Naive thymus-derived CD4-positive, alpha-beta T cell (primary cell): ENCODE measurements at regions not wholly inside any gene's neighbourhood (a gene's known extent, or its start where the extent isn't known, plus 50 kb on each side); places are given as distances from the start of the nearest gene placed in this dataset.

Source experiments
- ATAC-seq: fragments of 150-1000 bp; cut with Tn5 transposase; 2 replicates; pipeline ENCODE4 v1.10.0; 2021; ENCODE audit warnings: mild to moderate bottlenecking, moderate library complexity
- CTCF ChIA-PET: fragments of 350-600 bp; sonication (Branson Sonifier 250); formaldehyde crosslinking; loops from one replicate; lab custom pipeline; 2021; ENCODE audit warnings: antibody characterized with exemption; lab: Charles Lee
- POLR2A ChIA-PET: fragments of 350-600 bp; sonication (Branson Sonifier 250); formaldehyde crosslinking; loops from one replicate; lab custom pipeline; 2021; ENCODE audit warnings: antibody characterized with exemption, inconsistent platforms; lab: Charles Lee
- DNase-seq, 9 donors: peaks; one replicate each; pipeline versions ENCODE4 v3.0.0 to v3.0.0-alpha.2; 2020 to 2022; ENCODE audit warnings: mixed read lengths in 1 of 9
- H3K27ac ChIP-seq: one replicate; pipeline ENCODE4 v1.7.0; 2013; ENCODE audit warnings: mild to moderate bottlenecking, low read depth, low read length, moderate library complexity
- H3K27me3 ChIP-seq, 2 donors: one replicate each; pipeline ENCODE4 v1.7.0; 2013; ENCODE audit warnings: low read length in 2 of 2, mild to moderate bottlenecking in 2 of 2, moderate library complexity in 2 of 2; ENCODE audit not compliant: control insufficient read depth in 2 of 2, insufficient read depth in 2 of 2
- H3K36me3 ChIP-seq, 3 experiments: 1 replicate in 2 of 3; 2 replicates in 1 of 3; pipeline ENCODE4 v1.7.0; 2013; ENCODE audit warnings: low read length in 3 of 3, mild to moderate bottlenecking in 3 of 3, moderate library complexity in 1 of 3; ENCODE audit not compliant: insufficient read depth in 3 of 3, control insufficient read depth in 2 of 3
- H3K4me1 ChIP-seq, 2 donors: one replicate each; pipeline ENCODE4 v1.7.0; 2013; ENCODE audit warnings: low read length in 2 of 2, mild to moderate bottlenecking in 2 of 2, moderate library complexity in 1 of 2; ENCODE audit not compliant: control insufficient read depth in 2 of 2, insufficient read depth in 2 of 2
- H3K4me3 ChIP-seq: 2 replicates; pipeline ENCODE4 v1.7.0; 2013; ENCODE audit warnings: mild to moderate bottlenecking, low read length
- H3K9me3 ChIP-seq, 3 experiments: 1 replicate in 2 of 3; 2 replicates in 1 of 3; pipeline ENCODE4 v1.7.0; 2013; ENCODE audit warnings: low read length in 3 of 3; ENCODE audit not compliant: control insufficient read depth in 2 of 3
- H3K27ac Mint-ChIP-seq, 9 donors: one replicate each; pipeline ENCODE4 v1.8.0; 2020 to 2022; ENCODE audit warnings: mixed read lengths in 9 of 9, mild to moderate bottlenecking in 8 of 9, moderate library complexity in 5 of 9, inconsistent platforms in 2 of 9
- H3K27me3 Mint-ChIP-seq, 5 donors: one replicate each; pipeline ENCODE4 v1.8.0; 2021 to 2022; ENCODE audit warnings: mixed read lengths in 5 of 5, mild to moderate bottlenecking in 1 of 5
- H3K36me3 Mint-ChIP-seq, 5 donors: one replicate each; pipeline ENCODE4 v1.8.0; 2020 to 2022; ENCODE audit warnings: mixed read lengths in 5 of 5, mild to moderate bottlenecking in 3 of 5, inconsistent platforms in 1 of 5
- H3K4me1 Mint-ChIP-seq, 7 donors: one replicate each; pipeline ENCODE4 v1.8.0; 2020 to 2022; ENCODE audit warnings: mixed read lengths in 7 of 7, mild to moderate bottlenecking in 3 of 7, inconsistent platforms in 1 of 7
- H3K4me3 Mint-ChIP-seq, 10 donors: one replicate each; pipeline ENCODE4 v1.8.0; 2020 to 2022; ENCODE audit warnings: mild to moderate bottlenecking in 10 of 10, mixed read lengths in 10 of 10, moderate library complexity in 6 of 10, inconsistent platforms in 2 of 10
- H3K9me3 Mint-ChIP-seq, 11 donors: one replicate each; pipeline ENCODE4 v1.8.0; 2020 to 2022; ENCODE audit warnings: mixed read lengths in 11 of 11, mild to moderate bottlenecking in 4 of 11, inconsistent platforms in 1 of 11, moderate library complexity in 1 of 11
- intact Hi-C, 2 donors: fragments of 100-400 bp; cut with micrococcal nuclease; formaldehyde crosslinking; loops; one replicate each; pipeline ENCODE4 v1.15.1; 2023

- Mint-ChIP-seq H3K36me3 (peaks cover 0 to 10% (median 5%) of the 10 kb centered on the region in 5 donors), H3K27me3 (peaks cover 0 to 21% (median 0%) of the 10 kb centered on the region in 5 donors), H3K4me1 (peaks cover 0 to 16% (median 9%) of the 10 kb centered on the region in 7 donors), H3K4me3 (no peak overlapping the region), H3K27ac (peak overlapping the region in 1 of 9 donors; percentile 12), H3K9me3 (peaks cover 0 to 9% (median 0%) of the 10 kb centered on the region in 11 donors)
- H3K4me3 ChIP-seq: no peak overlapping the region
- CTCF ChIA-PET: no interaction called here
- ATAC-seq (no peak), DNase-seq (no peak)
- no peaks in the 10 kb centered on the region for H3K36me3 ChIP-seq
- H3K27me3 ChIP-seq: peaks cover 0 to 3% of the 10 kb centered on the region in 2 donors
- intact Hi-C loops: loop anchor here in 1 of 2 donors (2.0 kb wide), 1 partner anchor 18 kb away; no protein-coding TSS in a partner anchor
- H3K27ac ChIP-seq: no peak overlapping the region
- POLR2A ChIA-PET: no interaction called here
- no peaks in the 10 kb centered on the region for H3K4me1 ChIP-seq
- no peaks in the 10 kb centered on the region for H3K9me3 ChIP-seq
These were observed 105.0 kb downstream of the NFKBIZ start for GRCh38 chr3:101954361-101954760.

GRCh38 chr3:101954936-101955335 lies 105.6 kb downstream of the NFKBIZ start:
- DNase-seq (no peak), ATAC-seq (no peak)
- intact Hi-C loops: loop anchor here in 1 of 2 donors (2.0 kb wide), 1 partner anchor 18 kb away; no protein-coding TSS in a partner anchor
- Histone ChIP-seq H3K27ac (no peak overlapping the region), H3K9me3 (no peaks in the 10 kb centered on the region), H3K4me3 (no peak overlapping the region), H3K27me3 (peaks cover 0 to 3% of the 10 kb centered on the region in 2 donors), H3K36me3 (no peaks in the 10 kb centered on the region), H3K4me1 (no peaks in the 10 kb centered on the region)
- H3K27me3 Mint-ChIP-seq: peaks cover 0 to 18% (median 0%) of the 10 kb centered on the region in 5 donors
- H3K9me3 Mint-ChIP-seq: peaks cover 0 to 9% (median 0%) of the 10 kb centered on the region in 11 donors
- peaks cover 0 to 10% (median 5%) of the 10 kb centered on the region in 5 donors for H3K36me3 Mint-ChIP-seq
- POLR2A ChIA-PET: no interaction called here
- H3K4me1 Mint-ChIP-seq: peaks cover 0 to 16% (median 9%) of the 10 kb centered on the region in 7 donors
- H3K4me3 Mint-ChIP-seq: no peak overlapping the region
- CTCF ChIA-PET: no interaction called here
- no peak overlapping the region for H3K27ac Mint-ChIP-seq

- intact Hi-C loops: no loop called here
These were observed 112.7 kb downstream of the NFKBIZ start for GRCh38 chr3:101962055-101962454.

GRCh38 chr3:101963902-101964362 lies 114.6 kb downstream of the NFKBIZ start:
- peak; percentile 41 for ATAC-seq

More at GRCh38 chr3:101962055-101962454, 112.7 kb downstream of the NFKBIZ start:
- Mint-ChIP-seq H3K27ac (no peak overlapping the region), H3K27me3 (peaks cover 0 to 2% (median 0%) of the 10 kb centered on the region in 5 donors), H3K9me3 (peaks cover 0 to 6% (median 0%) of the 10 kb centered on the region in 11 donors), H3K4me1 (peaks cover 0 to 16% (median 9%) of the 10 kb centered on the region in 7 donors), H3K36me3 (peaks cover 0 to 12% (median 0%) of the 10 kb centered on the region in 5 donors), H3K4me3 (no peak overlapping the region)
- ChIA-PET CTCF (no interaction called here), POLR2A (no interaction called here)
- Histone ChIP-seq H3K36me3 (no peaks in the 10 kb centered on the region), H3K9me3 (no peaks in the 10 kb centered on the region), H3K4me1 (no peaks in the 10 kb centered on the region), H3K27me3 (peaks cover 0 to 3% of the 10 kb centered on the region in 2 donors), H3K27ac (no peak overlapping the region), H3K4me3 (no peak overlapping the region)
- ATAC-seq (no peak), DNase-seq (no peak)

GRCh38 chr3:101964861-101965260 lies 115.5 kb downstream of the NFKBIZ start:
- Histone ChIP-seq H3K4me3 (no peak overlapping the region), H3K4me1 (no peaks in the 10 kb centered on the region), H3K9me3 (no peaks in the 10 kb centered on the region), H3K27ac (no peak overlapping the region), H3K36me3 (no peaks in the 10 kb centered on the region), H3K27me3 (no peaks in the 10 kb centered on the region)
- Mint-ChIP-seq H3K36me3 (peaks cover 1 to 25% (median 5%) of the 10 kb centered on the region in 5 donors), H3K4me3 (no peak overlapping the region), H3K9me3 (peaks cover 0 to 14% (median 8%) of the 10 kb centered on the region in 11 donors), H3K27ac (no peak overlapping the region), H3K27me3 (peaks cover 0 to 6% (median 0%) of the 10 kb centered on the region in 5 donors), H3K4me1 (peaks cover 0 to 16% (median 9%) of the 10 kb centered on the region in 7 donors)
- ATAC-seq (no peak), DNase-seq (no peak)
- CTCF ChIA-PET: interaction anchor here (1.2 kb wide), 1 partner anchor 260 kb away, joined by 3 read pairs; no protein-coding TSS in a partner anchor
- intact Hi-C loops: no loop called here
- POLR2A ChIA-PET: no interaction called here

More at GRCh38 chr3:101963902-101964362, 114.6 kb downstream of the NFKBIZ start:
- no peak for DNase-seq
- Histone ChIP-seq H3K4me1 (no peaks in the 10 kb centered on the region), H3K36me3 (no peaks in the 10 kb centered on the region), H3K9me3 (no peaks in the 10 kb centered on the region), H3K27me3 (no peaks in the 10 kb centered on the region), H3K4me3 (no peak overlapping the region), H3K27ac (no peak overlapping the region)
- Mint-ChIP-seq H3K36me3 (peaks cover 0 to 19% (median 3%) of the 10 kb centered on the region in 5 donors), H3K4me1 (peaks cover 0 to 16% (median 9%) of the 10 kb centered on the region in 7 donors), H3K9me3 (peaks cover 0 to 10% (median 6%) of the 10 kb centered on the region in 11 donors), H3K27ac (peak overlapping the region in 4 of 9 donors; percentile 12 to 53 (median 46)), H3K27me3 (peaks cover 0 to 7% (median 0%) of the 10 kb centered on the region in 5 donors), H3K4me3 (no peak overlapping the region)
- CTCF ChIA-PET: interaction anchor here (1.2 kb wide), 1 partner anchor 261 kb away, joined by 3 read pairs; no protein-coding TSS in a partner anchor
- intact Hi-C loops: no loop called here
- POLR2A ChIA-PET: interaction anchor here (0.5 to 1.1 kb wide), 3 partner anchors 12 to 194 kb away, joined by 3 to 7 read pairs (median 3); partner anchors contain the start of gene NFKBIZ

- Mint-ChIP-seq H3K27ac (no peak overlapping the region), H3K27me3 (peaks cover 0 to 6% (median 0%) of the 10 kb centered on the region in 5 donors), H3K4me3 (no peak overlapping the region), H3K36me3 (peaks cover 4 to 29% (median 5%) of the 10 kb centered on the region in 5 donors), H3K4me1 (peaks cover 0 to 16% (median 9%) of the 10 kb centered on the region in 7 donors), H3K9me3 (peaks cover 0 to 19% (median 9%) of the 10 kb centered on the region in 11 donors)
- no peak overlapping the region for H3K4me3 ChIP-seq
- ChIA-PET CTCF (no interaction called here), POLR2A (interaction anchor here (1.0 kb wide), 1 partner anchor 15 kb away, joined by 4 read pairs; no protein-coding TSS in a partner anchor)
- no peaks in the 10 kb centered on the region for H3K9me3 ChIP-seq
- H3K36me3 ChIP-seq: no peaks in the 10 kb centered on the region
- H3K4me1 ChIP-seq: no peaks in the 10 kb centered on the region
- H3K27me3 ChIP-seq: no peaks in the 10 kb centered on the region
- no peak overlapping the region for H3K27ac ChIP-seq
- peak; percentile 38 for ATAC-seq
- no peak for DNase-seq
- intact Hi-C loops: no loop called here
These were observed 116.9 kb downstream of the NFKBIZ start for GRCh38 chr3:101966226-101966625.
